HG03571 (cell line): ENCODE measurements at regions not wholly inside any gene's neighbourhood (a gene's known extent, or its start where the extent isn't known, plus 50 kb on each side); places are given as distances from the start of the nearest gene placed in this dataset.
"Not testable (repeated sequence)": the region's sequence is repeated elsewhere in the genome, so short reads cannot be mapped to it uniquely, and the experiment has no call there.

Experiments used
- ATAC-seq: cut with Tn5 transposase; IDR thresholded peaks from one replicate; pipeline ENCODE4 v1.9.1; 2021; ENCODE audit not compliant: unreplicated experiment

- ATAC-seq, result no peak
These were observed 461.7 kb downstream of the NR2F2 start for GRCh38 chr15:96792216-96792615.

DNA sequence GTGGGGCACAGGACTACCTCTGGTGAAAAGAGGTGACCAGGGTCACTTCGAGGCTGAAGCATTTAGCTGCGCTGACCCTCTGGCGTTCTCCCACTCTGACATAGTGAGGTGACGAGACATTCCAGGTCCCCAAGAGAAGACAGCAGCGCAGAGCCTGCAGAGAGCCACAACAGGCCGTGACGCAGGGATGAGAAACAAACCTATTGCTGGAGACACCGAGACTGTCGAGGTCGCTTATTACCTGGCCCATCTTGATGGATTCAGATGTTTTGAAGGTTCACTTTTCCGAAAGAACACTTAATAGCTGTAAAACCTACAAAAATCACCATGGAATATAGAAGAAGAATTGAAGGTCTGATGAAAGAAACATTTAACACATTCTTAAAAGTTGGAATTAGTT lies 466.3 kb downstream of the NR2F2 start:
- ATAC-seq, result no peak

GRCh38 chr15:96801576-96802150 lies 471.2 kb downstream of the NR2F2 start:
- ATAC-seq, result no peak

DNA sequence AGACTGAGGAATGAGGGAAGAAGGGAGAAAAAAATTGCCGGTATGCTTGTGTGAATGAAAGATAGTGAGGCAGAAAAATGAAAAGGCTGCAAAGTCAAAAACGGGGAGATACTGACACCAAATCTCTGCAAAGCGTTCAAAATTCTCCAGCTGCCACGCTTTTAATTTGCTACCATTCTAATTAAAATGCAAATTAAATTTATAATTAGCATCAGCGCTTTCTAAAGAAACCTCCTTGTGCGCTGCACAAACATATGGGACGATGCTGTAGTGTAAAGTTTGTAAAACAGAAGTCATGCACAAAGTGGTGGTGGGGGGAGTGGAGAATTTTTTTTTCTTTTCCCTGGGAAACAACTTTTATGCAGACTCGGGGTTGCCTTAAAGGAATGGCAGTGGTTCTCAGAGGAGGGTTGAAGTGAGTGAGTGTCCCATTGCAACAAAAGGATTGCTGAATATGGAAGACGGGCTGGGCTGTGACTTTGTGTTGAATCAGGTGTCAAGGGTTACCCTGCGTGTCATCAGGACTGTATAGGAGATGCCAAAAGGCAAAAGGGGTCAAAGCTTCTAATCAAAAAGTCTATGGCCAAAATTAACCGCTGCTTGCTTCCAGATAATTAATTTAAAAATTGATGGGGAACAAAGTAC lies 472.2 kb downstream of the NR2F2 start:
- no peak for ATAC-seq

DNA sequence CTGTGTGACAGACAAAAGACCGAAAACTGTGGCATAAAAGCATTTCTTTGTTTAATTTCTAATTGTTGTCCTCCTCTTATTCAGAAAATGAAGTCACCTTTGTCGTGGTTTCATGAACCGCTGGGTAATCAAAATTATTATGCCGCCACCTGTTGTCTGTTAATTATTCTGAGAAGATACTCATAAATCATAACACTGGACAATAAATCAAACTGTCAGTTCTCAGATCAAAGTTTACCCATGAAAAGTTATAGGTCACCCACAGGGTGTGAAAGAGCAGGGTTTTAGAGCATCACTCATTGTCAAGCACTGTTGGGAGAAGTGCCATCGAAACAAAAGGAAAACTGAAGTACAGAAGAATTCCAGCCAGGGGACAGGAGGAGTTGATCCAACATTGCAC lies 474.3 kb downstream of the NR2F2 start:
- ATAC-seq, result no peak

DNA sequence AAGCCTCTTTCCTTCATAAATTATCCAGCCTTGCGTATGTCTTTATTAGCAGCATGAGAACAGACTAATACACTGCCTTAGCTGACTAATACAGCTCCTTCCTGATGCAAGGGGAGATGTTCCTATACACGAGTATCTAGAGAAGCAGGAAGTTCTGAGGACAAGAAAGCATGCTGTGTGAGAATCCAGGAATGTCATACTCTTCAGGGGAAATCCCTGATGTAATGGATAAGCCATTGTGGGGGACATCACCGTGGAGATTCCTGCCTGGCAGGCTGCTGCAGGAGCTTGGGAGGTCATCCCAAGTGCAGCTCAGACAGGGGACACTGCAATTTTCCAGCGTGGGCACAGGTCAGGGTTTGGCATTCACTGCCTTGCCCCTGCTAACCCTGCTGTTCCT lies 476.9 kb downstream of the NR2F2 start:
- ATAC-seq, result no peak

DNA sequence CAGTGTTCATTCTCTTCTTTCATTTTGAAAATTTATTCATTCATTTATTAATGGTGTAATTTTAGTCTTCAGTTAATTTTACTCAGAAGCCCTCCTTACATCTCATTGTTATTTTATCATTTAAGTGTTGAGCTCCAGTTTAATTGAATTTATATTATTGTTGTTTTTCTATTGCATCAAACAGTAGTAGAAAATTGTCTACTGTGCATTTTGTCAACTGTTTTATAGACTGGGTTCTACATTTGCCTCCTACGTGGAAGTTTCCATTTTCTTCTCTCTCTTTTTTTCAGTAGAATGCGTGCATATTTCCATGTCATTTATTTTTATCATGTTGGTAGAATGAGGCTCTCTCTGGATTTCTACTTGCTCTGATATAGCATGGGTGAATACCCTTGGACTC lies 487.4 kb downstream of the NR2F2 start:
- no peak for ATAC-seq

DNA sequence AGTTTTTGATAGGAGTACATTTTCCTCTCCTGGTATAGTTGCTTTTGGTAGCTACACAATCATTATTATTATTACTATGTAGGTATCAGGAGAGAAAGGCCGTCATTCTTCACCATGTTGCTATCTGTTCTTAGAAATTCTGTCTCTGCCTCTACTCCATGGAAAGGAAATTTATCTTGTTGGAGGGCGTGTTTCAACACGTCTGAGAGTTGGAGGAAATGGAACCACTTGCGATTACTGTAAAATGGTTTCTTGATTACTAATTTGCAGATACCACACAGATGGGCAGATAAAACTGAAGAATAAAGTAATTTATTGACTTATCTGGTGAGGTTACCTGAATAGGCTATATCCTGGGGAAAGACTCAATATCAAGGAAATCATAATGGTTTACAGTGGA lies 488.4 kb downstream of the NR2F2 start:
- ATAC-seq, result no peak

DNA sequence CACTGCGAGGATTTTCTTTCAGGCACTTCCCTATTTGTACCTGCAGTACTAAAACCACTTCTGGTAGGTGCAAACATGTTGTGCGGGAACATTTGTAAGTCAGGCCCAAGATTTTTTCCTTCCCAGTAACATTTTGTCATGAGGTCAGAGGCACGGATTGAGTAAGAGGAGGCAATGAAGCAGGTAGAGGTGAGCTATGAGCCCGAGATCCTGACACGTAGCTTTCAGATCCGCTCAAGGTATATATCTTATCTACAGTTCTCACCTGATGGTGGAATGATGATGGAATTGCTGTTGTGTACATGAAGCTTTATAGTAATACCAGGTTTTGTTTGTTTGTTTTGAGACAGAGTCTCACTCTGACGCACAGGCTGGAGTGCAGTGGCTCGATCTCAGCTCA lies 497.5 kb downstream of the NR2F2 start:
- ATAC-seq, result no peak

DNA sequence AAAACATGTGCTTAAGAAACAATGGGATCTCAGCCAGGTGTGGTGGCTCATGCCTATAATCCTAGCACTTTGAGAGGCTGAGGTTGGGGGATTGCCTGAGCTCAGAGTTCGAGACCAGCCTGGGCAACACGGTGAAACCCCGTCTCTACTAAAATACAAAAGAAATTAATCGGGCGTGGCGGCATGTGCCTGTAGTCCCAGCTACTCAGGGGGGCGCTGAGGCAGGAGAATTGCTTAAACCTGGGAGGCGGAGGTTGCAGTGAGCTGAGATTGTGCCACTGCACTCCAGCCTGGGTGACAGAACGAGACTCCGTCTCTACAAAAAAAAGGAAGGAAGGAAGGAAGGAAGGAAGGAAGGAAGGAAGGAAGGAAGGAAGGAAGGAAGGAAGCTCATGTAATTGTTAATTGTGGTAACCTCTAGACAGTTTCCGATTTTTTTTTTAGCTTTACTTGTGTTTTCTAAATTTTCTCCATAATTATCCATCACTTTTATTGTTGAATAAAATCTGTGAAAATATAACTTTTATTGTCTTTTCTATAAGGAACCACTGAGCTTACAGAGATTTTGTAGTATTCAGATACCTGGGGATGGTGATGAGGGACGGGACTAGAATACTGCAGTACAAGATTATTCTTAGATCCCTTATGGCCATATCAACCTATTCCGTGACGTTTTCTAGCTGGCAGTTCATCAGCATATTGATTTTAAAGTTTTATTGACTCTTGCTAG lies 506.9 kb downstream of the NR2F2 start:
- no peak for ATAC-seq

GRCh38 chr15:96838081-96838480 lies 507.6 kb downstream of the NR2F2 start:
- ATAC-seq, result no peak

- no peak for ATAC-seq
These were observed 518.9 kb downstream of the NR2F2 start for GRCh38 chr15:96849271-96849900.

DNA sequence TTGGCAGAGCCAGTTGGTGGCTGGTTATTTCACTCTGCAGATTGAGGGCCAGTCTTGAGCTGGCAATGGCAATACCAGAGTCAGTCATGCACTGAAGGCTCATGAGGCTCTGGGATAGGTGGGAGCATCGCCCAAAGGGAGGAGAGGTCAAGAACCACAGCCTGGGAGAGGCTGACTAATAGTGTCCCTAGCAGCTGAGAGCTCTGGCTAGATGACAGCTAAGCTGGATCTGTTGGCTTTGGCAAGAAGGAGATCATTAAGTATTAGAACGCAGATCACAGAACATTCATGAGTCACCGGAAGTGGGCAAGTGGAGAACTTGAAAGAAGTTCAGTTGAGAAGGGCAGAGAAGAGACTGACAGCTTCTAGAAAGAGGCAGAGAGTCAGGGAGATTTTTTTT lies 521.1 kb downstream of the NR2F2 start:
- no peak for ATAC-seq

DNA sequence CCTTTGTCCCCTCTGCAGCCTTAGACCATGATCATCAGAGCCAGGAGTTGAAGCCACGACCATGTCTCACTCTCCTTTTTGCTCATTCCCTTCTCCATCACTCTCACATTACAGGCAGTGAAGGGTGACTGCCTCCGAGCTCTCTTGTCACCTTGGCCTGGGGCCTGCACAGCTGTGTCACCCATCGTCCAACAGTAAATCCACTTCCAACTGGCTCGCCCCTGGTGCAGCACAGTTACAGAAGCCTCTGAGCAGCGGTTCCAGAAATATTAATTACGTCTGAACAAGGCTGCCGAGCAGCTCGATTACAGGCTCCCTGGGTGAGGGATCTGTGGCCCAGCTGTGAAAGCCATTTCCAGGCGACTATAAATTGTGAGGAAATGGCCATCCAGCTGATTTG lies 528.2 kb downstream of the NR2F2 start:
- no peak for ATAC-seq

- no peak for ATAC-seq
These were observed 530.2 kb downstream of the NR2F2 start for GRCh38 chr15:96860741-96861140.

DNA sequence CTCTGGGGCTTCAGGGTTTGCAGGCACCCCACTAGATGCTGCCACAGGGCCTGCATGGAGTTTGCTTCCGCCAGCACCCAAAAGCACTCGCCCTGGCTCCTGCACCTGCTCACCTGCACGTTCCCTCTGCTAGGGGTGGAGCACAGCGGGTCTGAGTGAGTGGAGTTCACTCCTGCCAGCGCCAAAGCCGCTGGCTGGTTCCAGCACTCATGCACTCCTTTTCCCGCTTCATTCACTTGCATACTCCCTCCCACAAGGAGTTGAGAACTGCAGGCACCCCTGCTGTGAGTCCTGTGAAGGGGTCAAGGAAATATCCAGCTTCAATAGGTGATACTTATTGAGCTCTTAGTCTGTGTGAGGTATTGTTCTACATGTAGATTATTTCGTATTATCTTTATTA lies 537.5 kb downstream of the NR2F2 start:
- no peak for ATAC-seq

GRCh38 chr15:96869122-96869521 lies 538.6 kb downstream of the NR2F2 start:
- no peak for ATAC-seq

DNA sequence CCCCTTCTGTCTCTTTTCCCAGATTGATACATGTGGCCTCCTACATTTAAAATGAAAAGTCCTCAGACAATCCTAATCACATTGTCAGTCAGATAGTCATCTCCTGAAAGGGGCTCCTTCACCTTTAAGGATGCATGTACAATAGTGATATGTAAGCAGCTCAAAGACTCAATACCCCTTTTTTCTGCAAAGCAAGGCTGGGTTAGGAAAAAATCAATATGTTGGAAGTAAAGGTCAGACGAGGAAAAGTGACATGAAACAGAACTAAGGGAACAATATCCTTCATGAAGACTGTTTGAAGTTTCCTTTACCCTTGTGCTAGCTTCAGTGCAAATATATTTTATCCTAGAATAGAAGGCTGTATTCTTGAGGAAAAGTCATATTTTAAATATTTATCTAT lies 539.3 kb downstream of the NR2F2 start:
- no peak for ATAC-seq

GRCh38 chr15:96870580-96870979 lies 540.1 kb downstream of the NR2F2 start:
- no peak for ATAC-seq

DNA sequence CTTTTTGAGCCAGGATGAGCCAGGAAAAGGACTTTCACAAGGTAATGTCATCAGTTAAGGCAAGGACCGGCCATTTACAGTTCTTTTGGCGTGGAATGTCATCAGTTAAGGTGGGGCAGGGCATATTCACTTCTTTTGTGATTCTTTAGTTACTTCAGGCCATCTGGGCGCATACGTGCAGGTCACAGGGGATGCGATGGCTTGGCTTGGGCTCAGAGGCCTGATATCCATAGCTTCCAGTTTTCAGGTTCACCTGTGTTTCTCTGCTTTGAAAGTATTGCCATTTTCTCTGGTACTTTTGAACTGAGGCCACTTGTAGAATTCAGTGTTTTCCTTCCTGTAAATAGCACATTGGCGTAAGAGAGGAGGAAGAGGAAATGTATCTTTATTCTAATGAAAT lies 546.9 kb downstream of the NR2F2 start:
- not testable (repeated sequence) for ATAC-seq

DNA sequence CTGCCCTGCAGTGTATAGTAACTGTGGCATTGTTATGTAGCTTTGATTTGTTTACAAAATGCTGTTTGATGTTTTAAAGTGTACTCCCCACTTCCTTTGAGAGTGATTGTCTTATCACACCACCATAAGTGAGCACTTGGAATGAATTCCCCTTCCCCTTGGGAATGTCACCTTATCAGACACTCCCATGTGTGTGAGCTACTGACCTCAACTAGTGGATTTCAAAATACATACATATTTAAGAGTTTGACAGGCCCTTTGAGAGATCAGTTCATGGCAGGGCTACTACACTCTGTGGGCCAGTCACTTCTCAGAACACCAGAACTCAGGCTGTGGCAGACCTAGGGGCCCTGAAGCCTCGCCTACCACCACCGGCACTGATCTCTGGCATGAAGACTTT lies 547.6 kb downstream of the NR2F2 start:
- no peak for ATAC-seq

DNA sequence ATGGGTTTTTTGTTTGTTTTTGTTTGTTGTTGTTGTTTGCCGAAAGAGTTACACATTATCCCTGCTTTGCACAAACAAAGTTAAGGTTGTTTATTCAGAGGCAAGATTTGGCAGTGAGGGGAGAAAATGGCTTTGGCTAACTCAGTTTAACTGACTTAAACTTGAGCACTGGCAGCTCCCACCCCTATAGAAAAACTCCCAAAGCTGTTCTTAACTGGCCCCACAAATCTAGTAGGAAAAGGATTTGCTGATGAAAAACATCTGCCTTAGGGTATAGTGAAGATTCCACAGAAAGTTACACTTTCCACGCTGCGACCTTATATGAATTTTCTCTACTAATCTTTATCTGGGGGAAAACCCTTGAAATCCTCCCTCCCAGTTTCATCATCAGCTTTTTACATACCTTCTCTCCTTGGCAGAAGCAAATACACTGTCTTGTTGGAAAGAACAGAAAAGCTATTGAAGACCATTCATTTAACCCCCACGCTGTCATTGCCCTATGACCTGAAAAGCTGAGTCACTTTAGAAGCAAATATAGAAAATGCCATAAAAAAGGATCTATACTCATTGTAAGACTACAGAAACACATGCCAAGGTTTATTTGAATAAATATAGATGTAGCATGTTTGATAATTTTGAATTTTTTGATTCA lies 551.7 kb downstream of the NR2F2 start:
- ATAC-seq, result no peak
